GM19238 (cell line): ENCODE measurements at regions not wholly inside any gene's neighbourhood (a gene's known extent, or its start where the extent isn't known, plus 50 kb on each side); places are given as distances from the start of the nearest gene placed in this dataset.
A peak's percentile ranks its signal among the peaks of the same experiment; 100 is the strongest.
"Not testable (repeated sequence)": the region's sequence is repeated elsewhere in the genome, so short reads cannot be mapped to it uniquely, and the experiment has no call there.

Source experiments
- DNase-seq: peaks from one replicate; pipeline ENCODE4 v3.0.0; 2011; ENCODE audit warnings: low spot score; ENCODE audit not compliant: insufficient read length

GRCh38 chr12:11978726-11979384, 91.9 kb upstream of the BCL2L14 start:
- no peak for DNase-seq

GRCh38 chr12:11980115-11980514, 90.6 kb upstream of the BCL2L14 start:
- no peak for DNase-seq

- DNase-seq = peak; percentile 36
Observed at GRCh38 chr12:11981121-11981733, 89.5 kb upstream of the BCL2L14 start.

GRCh38 chr12:11984417-11984816, 86.3 kb upstream of the BCL2L14 start:
- no peak for DNase-seq

GRCh38 chr12:11986165-11986564, 84.6 kb upstream of the BCL2L14 start:
- no peak for DNase-seq

GRCh38 chr12:11987901-11988300, 82.8 kb upstream of the BCL2L14 start:
- DNase-seq = no peak

GRCh38 chr12:11991604-11992003, 79.1 kb upstream of the BCL2L14 start:
- no peak for DNase-seq

DNA sequence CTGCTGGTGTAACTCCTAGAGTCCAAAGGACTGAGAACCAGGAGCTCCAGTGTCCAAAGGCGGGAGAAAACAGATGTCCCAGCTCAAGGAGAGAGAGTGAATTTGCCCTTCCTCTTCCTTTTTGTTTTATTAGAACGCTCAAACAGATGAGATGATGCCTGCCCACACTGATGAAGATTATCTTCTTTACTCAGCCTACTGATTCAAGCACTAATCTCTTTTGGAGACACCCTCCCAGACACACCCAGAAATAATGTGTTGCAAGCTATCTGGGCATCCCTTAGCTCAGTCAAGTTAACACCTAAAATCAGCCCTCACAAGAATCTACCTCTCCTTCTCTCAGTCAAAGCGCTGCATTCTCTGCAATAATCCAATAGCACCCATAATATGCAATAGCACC, 78.2 kb upstream of the BCL2L14 start:
- DNase-seq = no peak

DNA sequence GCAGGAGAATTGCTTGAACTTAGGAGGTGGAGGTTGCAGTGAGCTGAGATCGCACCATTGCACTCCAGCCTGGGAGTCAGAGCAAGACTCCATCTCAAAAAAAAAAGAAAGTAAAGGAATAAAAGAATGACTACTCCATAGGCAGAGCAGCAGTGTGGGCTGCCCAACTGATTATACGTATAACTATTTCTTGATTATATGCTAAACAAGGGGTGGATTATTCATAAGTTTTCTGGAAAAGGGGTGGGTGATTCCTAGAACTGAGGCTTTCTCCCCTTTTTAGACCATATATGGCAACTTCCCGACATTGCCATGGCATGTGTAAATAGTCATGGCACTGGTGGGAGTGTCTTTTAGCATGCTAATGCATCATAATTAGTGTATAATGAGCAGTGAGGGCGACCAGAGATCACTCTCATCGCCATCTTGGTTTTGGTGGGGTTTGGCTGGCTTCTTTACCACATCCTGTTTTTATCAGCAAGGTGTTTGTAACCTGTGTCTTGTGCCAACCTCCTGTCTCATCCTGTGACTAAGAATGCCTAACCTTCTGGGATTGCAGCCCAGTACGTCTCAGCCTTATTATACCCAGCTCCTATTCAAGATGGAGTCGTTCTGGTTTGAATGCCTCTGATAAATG, 72.3 kb upstream of the BCL2L14 start:
- DNase-seq = not testable (repeated sequence)

DNA sequence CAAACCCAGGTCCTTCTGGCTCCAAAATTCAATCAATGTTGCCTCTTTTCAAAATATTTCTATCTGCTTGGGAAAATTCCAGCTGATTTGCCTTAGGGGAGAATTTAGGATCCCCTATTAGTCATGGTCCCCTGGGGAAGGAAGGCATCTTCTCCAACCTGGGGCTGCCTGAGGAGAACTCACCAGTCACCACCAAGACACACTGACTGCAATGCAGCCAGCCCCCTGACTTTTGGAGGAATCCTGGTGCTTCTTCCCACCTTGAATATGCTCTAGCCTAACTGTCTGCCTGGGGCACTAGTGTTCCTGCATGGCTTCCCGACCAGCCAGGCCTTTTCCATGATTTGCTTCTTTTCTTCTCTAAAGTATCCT, 71.8 kb upstream of the BCL2L14 start:
- DNase-seq = no peak

- DNase-seq = no peak
Observed at GRCh38 chr12:12003609-12004008, 67.1 kb upstream of the BCL2L14 start.

- DNase-seq = no peak
Observed at GRCh38 chr12:12004524-12004923, 66.2 kb upstream of the BCL2L14 start.

DNA sequence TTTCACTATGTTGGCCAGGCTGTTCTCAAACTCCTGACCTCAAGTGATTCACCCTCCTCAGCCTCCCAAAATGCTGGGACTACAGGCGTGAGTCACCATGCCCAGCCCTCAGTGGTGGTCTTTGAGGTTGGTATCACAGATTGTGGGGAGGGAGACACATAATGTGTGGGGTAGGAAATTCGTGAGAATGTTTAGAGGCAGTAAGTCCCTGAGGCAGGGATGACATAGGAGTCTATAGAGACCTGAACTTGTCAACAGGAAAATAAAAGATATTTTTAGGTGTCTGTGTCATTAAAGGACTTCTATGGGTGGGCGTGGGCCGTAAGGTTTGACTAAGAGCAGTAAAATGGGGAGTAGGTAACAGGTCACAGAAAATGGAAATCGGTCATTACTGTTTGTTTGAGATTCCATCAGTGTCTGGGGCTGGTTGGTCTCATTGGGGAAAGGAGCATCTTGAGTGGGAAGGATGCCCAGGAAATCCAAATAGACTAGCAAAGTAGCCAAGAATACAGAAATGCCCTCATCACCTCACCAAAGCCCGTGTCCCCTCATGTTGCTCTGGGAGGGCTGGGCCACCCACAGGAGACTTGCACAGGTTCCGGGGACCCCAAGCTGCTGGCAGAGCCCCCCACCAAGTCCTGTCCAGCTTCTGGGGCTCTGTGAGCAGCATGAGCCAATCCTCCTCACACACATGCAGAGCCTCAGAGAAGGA, 63.6 kb upstream of the BCL2L14 start:
- no peak for DNase-seq

- DNase-seq = no peak
Observed at GRCh38 chr12:12007713-12008231, 63.0 kb upstream of the BCL2L14 start.

DNA sequence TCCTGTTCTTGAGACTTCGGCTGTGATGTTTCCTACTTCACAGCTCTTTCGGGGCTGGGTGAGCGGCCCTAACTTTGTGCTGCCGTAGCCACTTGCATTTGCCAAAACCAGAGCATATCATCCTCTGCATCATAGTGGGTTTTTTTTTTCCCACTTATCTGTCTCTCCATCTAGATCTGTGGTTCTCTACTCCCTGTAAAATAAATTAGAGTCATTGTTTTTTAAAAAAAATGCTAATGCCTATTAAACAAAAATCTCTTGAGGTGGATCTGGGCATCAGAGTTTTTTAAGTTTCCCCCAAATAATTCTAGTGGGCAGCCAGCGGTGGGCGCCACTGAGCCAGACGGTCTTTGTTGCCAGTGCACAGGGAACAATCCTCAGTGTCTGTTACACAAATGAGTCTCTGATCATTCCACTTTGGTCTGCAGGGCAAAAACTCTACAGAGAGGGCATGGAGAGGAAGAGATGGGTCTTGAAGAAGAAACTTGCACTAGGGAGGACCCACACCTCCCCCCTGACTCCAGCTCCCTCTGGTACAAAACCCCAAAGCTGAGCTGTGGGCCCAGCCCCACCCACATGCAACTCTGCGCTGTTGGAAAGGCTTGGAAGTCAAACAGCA, 62.4 kb upstream of the BCL2L14 start:
- DNase-seq = no peak

DNA sequence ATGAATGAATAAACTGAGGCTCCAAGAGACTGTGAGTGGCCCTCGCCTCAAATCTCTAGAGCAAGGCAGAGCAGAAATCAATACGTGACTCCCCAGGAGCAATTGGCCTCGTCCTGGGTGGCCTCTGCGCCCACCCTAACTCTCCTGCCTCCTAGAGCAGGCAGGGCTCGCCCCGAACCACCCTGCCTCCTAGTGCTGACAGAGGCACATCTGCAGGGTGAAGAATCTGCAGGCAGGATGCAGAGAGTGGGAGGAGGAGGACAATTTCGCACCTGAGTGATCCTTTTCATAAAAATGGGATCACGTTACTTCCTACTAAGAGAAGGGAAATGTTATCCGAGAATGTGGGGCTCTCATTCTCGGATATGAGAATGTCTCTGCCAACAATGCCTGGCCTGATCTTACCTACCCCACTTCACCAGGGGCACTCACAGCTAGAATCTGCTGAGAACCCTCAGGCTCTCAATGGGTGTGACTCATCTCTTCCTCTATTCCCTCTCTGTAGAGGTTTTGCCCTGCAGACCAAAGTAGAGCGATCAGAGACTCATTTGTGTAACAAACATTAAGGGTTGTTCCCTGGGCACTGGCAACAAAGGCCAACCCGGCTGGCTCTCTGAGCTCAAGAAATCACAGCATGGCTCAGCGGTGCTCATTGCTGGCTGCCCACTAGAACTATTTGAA, 61.7 kb upstream of the BCL2L14 start:
- peak; percentile 38 for DNase-seq

- not testable (repeated sequence) for DNase-seq
Observed at GRCh38 chr12:12009749-12010276, 60.9 kb upstream of the BCL2L14 start.

GRCh38 chr12:12010277-12011039, 60.3 kb upstream of the BCL2L14 start:
- DNase-seq = peak; percentile 51

DNA sequence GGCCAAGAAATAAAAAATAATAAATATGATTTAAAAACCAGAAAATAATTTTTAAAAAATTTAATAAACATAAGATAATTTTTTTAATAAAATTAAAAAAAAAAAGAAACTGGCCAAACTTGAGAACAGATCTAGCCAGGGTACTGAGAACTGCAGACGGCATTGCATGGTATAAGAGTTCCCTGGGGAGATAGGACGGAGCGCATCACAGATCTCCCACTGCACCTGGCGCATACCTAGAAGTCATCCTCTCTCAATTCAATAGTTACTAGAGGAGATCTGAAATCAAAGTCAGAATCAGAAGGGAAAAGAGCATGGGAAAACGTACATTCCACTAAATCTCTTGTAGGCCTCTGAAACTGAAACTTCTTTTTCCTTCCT, 58.9 kb upstream of the BCL2L14 start:
- no peak for DNase-seq

DNA sequence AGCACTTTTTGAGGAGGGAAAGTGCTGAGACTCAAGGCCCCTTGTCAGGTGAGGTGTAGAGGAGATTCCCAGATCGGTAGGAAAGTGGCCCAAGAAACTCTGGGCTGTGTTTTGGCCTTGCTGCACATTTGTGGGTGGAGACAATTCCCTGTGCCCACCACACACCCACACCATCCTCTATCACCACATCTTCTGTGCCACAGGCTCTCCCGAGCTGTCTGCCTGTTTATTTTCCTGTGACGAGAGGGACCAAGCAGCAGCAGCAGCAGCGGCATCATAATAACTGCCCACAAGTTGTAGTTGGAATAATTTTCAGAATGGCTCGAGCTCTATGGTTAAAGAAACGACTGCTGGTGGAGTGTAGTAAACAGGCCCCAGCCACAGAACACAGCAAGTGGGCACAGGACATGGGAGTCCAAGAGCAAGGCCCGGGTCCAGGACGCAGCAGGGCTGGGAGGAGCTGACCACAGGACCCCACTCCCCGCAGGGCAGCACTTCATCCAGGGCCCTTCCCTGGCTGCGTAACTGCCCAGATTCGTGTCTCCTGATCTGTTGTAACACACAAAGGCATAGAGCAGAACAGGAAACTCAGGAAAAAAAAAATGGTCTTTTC, 55.6 kb upstream of the BCL2L14 start:
- DNase-seq = no peak
